Pancreas (tissue), 10 donors: ENCODE measurements at regions not wholly inside any gene's neighbourhood (a gene's known extent, or its start where the extent isn't known, plus 50 kb on each side); places are given as distances from the start of the nearest gene placed in this dataset.

Experiments
- ATAC-seq, 4 donors: fragments of 200-7000 bp; cut with Tn5 transposase; one replicate each; pipeline versions ENCODE4 v1.8.0 to v1.9.1; 2020; ENCODE audit warnings: mild to moderate bottlenecking in 4 of 4, moderate library complexity in 4 of 4
- DNase-seq, 6 donors: peaks; one replicate each; pipeline ENCODE4 v3.0.0-alpha.2; 2020
- FAIRE-seq: peaks from 2 replicates; lab custom pipeline; 2012; peaks lifted over from hg19 to GRCh38; lab: Jason Lieb, UNC
- H3K27ac ChIP-seq, 4 donors: fragments of 200-600 bp; sonication (generic); 1 replicate in 3 of 4; 2 replicates in 1 of 4; pipeline versions ENCODE4 v1.5.0 to v1.8.0; 2020
- H3K27me3 ChIP-seq, 4 donors: fragments of 200-600 bp; one replicate each; pipeline ENCODE4 v1.8.0; 2021
- H3K36me3 ChIP-seq, 3 donors: fragments of 200-600 bp; sonication (generic) in 1 of 3; one replicate each; pipeline versions ENCODE4 v1.5.0 to v1.8.0; 2020 to 2021
- H3K4me1 ChIP-seq, 3 donors: fragments of 200-600 bp; one replicate each; pipeline ENCODE4 v1.8.0; 2021
- H3K4me3 ChIP-seq, 4 donors: fragments of 200-600 bp; sonication (generic) in 2 of 4; one replicate each; pipeline versions ENCODE4 v1.5.0 to v1.8.0; 2020 to 2021
- H3K9me3 ChIP-seq, 4 donors: fragments of 200-600 bp; one replicate each; pipeline ENCODE4 v1.8.0; 2021
- CTCF ChIP-seq, 4 donors: fragments of 200-600 bp; sonication (generic) in 3 of 4; IDR thresholded peaks; one replicate each; pipeline versions ENCODE4 v1.5.0 to v1.8.0; 2021; ENCODE audit warnings: antibody characterized with exemption in 4 of 4
- WGBS, 2 donors: extraction: QIAGEN DNeasy Blood & Tissue Kit; methylation state at CpG; one replicate each; pipeline ENCODE4 v1.1.7; 2013; 5-methylcytosine and 5-hydroxymethylcytosine counted together
- intact Hi-C, 3 donors: fragments of 100-400 bp; cut with DNase I; formaldehyde crosslinking; loops; one replicate each; pipeline versions ENCODE4 v1.11.1 to v1.14.2; 2022
- donor health status: healthy with polysubstance abuse.
- donor health status: DM: no; HTN: no; CAD: no; lungs with moderate emphysema.
- donor health status: DM: no; HTN: no; CAD: no.
- donor health status: control.
- donor health status: control.
- donor health status: Bipolar disorder and iron deficiency.
- donor health status: DM: yes; HTN: yes; CAD: no.
- donor health status: DM: no; HTN: no; CAD: no.
- donor health status: DM: no; HTN: no; CAD: no.
- donor health status: DM: yes; HTN: yes; CAD: no.

GRCh38 chr6:10170816-10171215, 244.1 kb downstream of the TFAP2A start:
- DNase-seq = no peak
- FAIRE-seq = no peak
- no peak overlapping the region for H3K4me3 ChIP-seq
- H3K4me1 ChIP-seq = no peaks in the 10 kb centered on the region
- no peak for TF ChIP-seq CTCF (IDR thresholded peaks at IDR 0.05)
- no peaks in the 10 kb centered on the region for H3K36me3 ChIP-seq
- H3K27me3 ChIP-seq = no peaks in the 10 kb centered on the region
- H3K9me3 ChIP-seq = no peaks in the 10 kb centered on the region
- no peak overlapping the region for H3K27ac ChIP-seq
- 53 to 66% methylated on average over 5 of the region's 5 CpGs for WGBS, 2 donors
- intact Hi-C loops = no loop called here
- ATAC-seq = no peak

- TF ChIP-seq CTCF (IDR thresholded peaks at IDR 0.05) = no peak
- no peak for DNase-seq
- H3K27ac ChIP-seq = no peak overlapping the region
- H3K4me1 ChIP-seq = no peaks in the 10 kb centered on the region
- 78 to 89% methylated on average over 5 of the region's 5 CpGs for WGBS, 2 donors
- no peaks in the 10 kb centered on the region for H3K27me3 ChIP-seq
- ATAC-seq = no peak
- H3K9me3 ChIP-seq = no peaks in the 10 kb centered on the region
- no peaks in the 10 kb centered on the region for H3K36me3 ChIP-seq
- intact Hi-C loops = no loop called here
- FAIRE-seq = no peak
- no peak overlapping the region for H3K4me3 ChIP-seq
These were observed 248.8 kb downstream of the TFAP2A start for GRCh38 chr6:10166031-10166430.

- Histone ChIP-seq H3K27ac (no peak overlapping the region), H3K36me3 (no peaks in the 10 kb centered on the region), H3K4me3 (no peak overlapping the region), H3K4me1 (no peaks in the 10 kb centered on the region), H3K27me3 (no peaks in the 10 kb centered on the region), H3K9me3 (no peaks in the 10 kb centered on the region)
- ATAC-seq (peak in 1 of 4 donors; percentile 46), DNase-seq (no peak), FAIRE-seq (no peak)
- TF ChIP-seq CTCF (IDR thresholded peaks at IDR 0.05) = no peak
- 43 to 44% methylated on average over 14 of the region's 14 CpGs for WGBS, 2 donors
- intact Hi-C loops = no loop called here
These were observed 251.5 kb downstream of the TFAP2A start for GRCh38 chr6:10163203-10163962.

GRCh38 chr6:10156875-10157274, 258.0 kb downstream of the TFAP2A start:
- no peak for FAIRE-seq
- no peak overlapping the region for H3K4me3 ChIP-seq
- 73 to 76% methylated on average over 4 of the region's 4 CpGs for WGBS, 2 donors
- intact Hi-C loops = no loop called here
- no peaks in the 10 kb centered on the region for H3K36me3 ChIP-seq
- no peaks in the 10 kb centered on the region for H3K9me3 ChIP-seq
- DNase-seq = no peak
- TF ChIP-seq CTCF (IDR thresholded peaks at IDR 0.05) = no peak
- no peak for ATAC-seq
- peaks cover 0 to 4% (median 0%) of the 10 kb centered on the region in 4 donors for H3K27me3 ChIP-seq
- no peak overlapping the region for H3K27ac ChIP-seq
- no peaks in the 10 kb centered on the region for H3K4me1 ChIP-seq

- ATAC-seq (no peak), DNase-seq (no peak), FAIRE-seq (no peak)
- peaks cover 0 to 4% (median 0%) of the 10 kb centered on the region in 4 donors for H3K27me3 ChIP-seq
- no peaks in the 10 kb centered on the region for H3K36me3 ChIP-seq
- no peaks in the 10 kb centered on the region for H3K9me3 ChIP-seq
- TF ChIP-seq CTCF (IDR thresholded peaks at IDR 0.05) = no peak
- no peak overlapping the region for H3K27ac ChIP-seq
- intact Hi-C loops = no loop called here
- H3K4me1 ChIP-seq = no peaks in the 10 kb centered on the region
- no peak overlapping the region for H3K4me3 ChIP-seq
These were observed 260.6 kb downstream of the TFAP2A start for GRCh38 chr6:10154251-10154650.
